ENCODE measurements at regions not wholly inside any gene's neighbourhood (a gene's known extent, or its start where the extent isn't known, plus 50 kb on each side); places are given as distances from the start of the nearest gene placed in this dataset.
"Not testable (repeated sequence)": the region's sequence is repeated elsewhere in the genome, so short reads cannot be mapped to it uniquely, and the experiment has no call there.

- intact Hi-C loops (cut with DNase I; ENCODE audit: low total_unique reads): no loop called here
- Histone ChIP-seq H3K9me3 (peaks cover 0 to 5% of the 10 kb centered on the region in 2 donors), H3K4me3 (no peak overlapping the region), H3K36me3 (no peaks in the 10 kb centered on the region), H3K27me3 (no peaks in the 10 kb centered on the region), H3K27ac (no peak overlapping the region), H3K4me1 (no peaks in the 10 kb centered on the region)
- no peak for TF ChIP-seq POLR2A (IDR thresholded peaks at IDR 0.05)
- TF ChIP-seq POLR2AphosphoS5 (IDR thresholded peaks at IDR 0.05): no peak
- no peak for TF ChIP-seq CTCF (IDR thresholded peaks at IDR 0.05)
- no peak for DNase-seq (ENCODE audit: low spot score in 2 of 2)
Observed at GRCh38 chr19:28066161-28066560, 1146.8 kb downstream of the UQCRFS1 start.

GRCh38 chr19:28065026-28065425 lies 1147.9 kb downstream of the UQCRFS1 start:
- intact Hi-C loops (cut with DNase I; ENCODE audit: low total_unique reads): no loop called here
- H3K4me1 ChIP-seq: no peaks in the 10 kb centered on the region
- H3K36me3 ChIP-seq: no peaks in the 10 kb centered on the region
- no peak for TF ChIP-seq CTCF (IDR thresholded peaks at IDR 0.05)
- TF ChIP-seq POLR2AphosphoS5 (IDR thresholded peaks at IDR 0.05): no peak
- no peak for TF ChIP-seq POLR2A (IDR thresholded peaks at IDR 0.05)
- H3K9me3 ChIP-seq: peaks cover 0 to 5% of the 10 kb centered on the region in 2 donors
- no peaks in the 10 kb centered on the region for H3K27me3 ChIP-seq
- no peak for DNase-seq (ENCODE audit: low spot score in 2 of 2)
- no peak overlapping the region for H3K4me3 ChIP-seq
- H3K27ac ChIP-seq: no peak overlapping the region

GRCh38 chr19:28063702-28064101 lies 1149.2 kb downstream of the UQCRFS1 start:
- H3K4me1 ChIP-seq: no peaks in the 10 kb centered on the region
- intact Hi-C loops (cut with DNase I; ENCODE audit: low total_unique reads): no loop called here
- H3K36me3 ChIP-seq: no peaks in the 10 kb centered on the region
- TF ChIP-seq CTCF (IDR thresholded peaks at IDR 0.05) (no peak), POLR2A (IDR thresholded peaks at IDR 0.05) (no peak), POLR2AphosphoS5 (IDR thresholded peaks at IDR 0.05) (no peak)
- no peaks in the 10 kb centered on the region for H3K27me3 ChIP-seq
- H3K4me3 ChIP-seq: no peak overlapping the region
- H3K9me3 ChIP-seq: peaks cover 0 to 6% of the 10 kb centered on the region in 2 donors
- no peak overlapping the region for H3K27ac ChIP-seq
- DNase-seq (ENCODE audit: low spot score in 2 of 2): no peak

- DNase-seq (ENCODE audit: low spot score in 2 of 2): no peak
- no peaks in the 10 kb centered on the region for H3K4me1 ChIP-seq
- no peak overlapping the region for H3K4me3 ChIP-seq
- H3K9me3 ChIP-seq: peaks cover 11 to 14% of the 10 kb centered on the region in 2 donors
- TF ChIP-seq POLR2A (IDR thresholded peaks at IDR 0.05) (no peak), CTCF (IDR thresholded peaks at IDR 0.05) (no peak), POLR2AphosphoS5 (IDR thresholded peaks at IDR 0.05) (no peak)
- intact Hi-C loops (cut with DNase I; ENCODE audit: low total_unique reads): no loop called here
- no peaks in the 10 kb centered on the region for H3K36me3 ChIP-seq
- H3K27ac ChIP-seq: no peak overlapping the region
- no peaks in the 10 kb centered on the region for H3K27me3 ChIP-seq
Observed at GRCh38 chr19:28061111-28061510, 1151.8 kb downstream of the UQCRFS1 start.

GRCh38 chr19:28057026-28057425 lies 1155.9 kb downstream of the UQCRFS1 start:
- intact Hi-C loops (cut with DNase I; ENCODE audit: low total_unique reads); H3K27me3 ChIP-seq; DNase-seq (ENCODE audit: low spot score in 2 of 2); H3K36me3 ChIP-seq; H3K4me3 ChIP-seq; H3K4me1 ChIP-seq; H3K27ac ChIP-seq: not testable (repeated sequence)
- H3K9me3 ChIP-seq: peaks cover 7 to 14% of the 10 kb centered on the region in 2 donors

GRCh38 chr19:28051047-28051446 lies 1161.9 kb downstream of the UQCRFS1 start:
- no peak for DNase-seq (ENCODE audit: low spot score in 2 of 2)
- Histone ChIP-seq H3K36me3 (no peaks in the 10 kb centered on the region), H3K4me1 (no peaks in the 10 kb centered on the region), H3K4me3 (no peak overlapping the region), H3K9me3 (peaks cover 0 to 14% of the 10 kb centered on the region in 2 donors), H3K27ac (no peak overlapping the region), H3K27me3 (no peaks in the 10 kb centered on the region)
- TF ChIP-seq CTCF (IDR thresholded peaks at IDR 0.05): no peak
- TF ChIP-seq POLR2A (IDR thresholded peaks at IDR 0.05): no peak
- TF ChIP-seq POLR2AphosphoS5 (IDR thresholded peaks at IDR 0.05): no peak
- intact Hi-C loops (cut with DNase I; ENCODE audit: low total_unique reads): no loop called here
